Uterus (tissue), 3 donors: ENCODE measurements at regions not wholly inside any gene's neighbourhood (a gene's known extent, or its start where the extent isn't known, plus 50 kb on each side); places are given as distances from the start of the nearest gene placed in this dataset.

Experiments used
- DNase-seq, 2 donors: peaks; one replicate each; pipeline ENCODE4 v3.0.0-alpha.2; 2019 to 2020
- H3K27ac ChIP-seq, 2 donors: fragments of 200-600 bp; sonication (generic); 1 replicate in 1 of 2; 2 replicates in 1 of 2; pipeline ENCODE4 v1.5.1; 2016 to 2018
- H3K27me3 ChIP-seq, 2 donors: fragments of 200-600 bp; sonication (generic); one replicate each; pipeline ENCODE4 v1.5.1; 2018 to 2019; ENCODE audit warnings: control low read depth in 1 of 2
- H3K36me3 ChIP-seq, 2 donors: fragments of 200-600 bp; sonication (generic); one replicate each; pipeline ENCODE4 v1.5.1; 2019; ENCODE audit warnings: control low read depth in 1 of 2
- H3K4me1 ChIP-seq, 2 donors: fragments of 200-600 bp; sonication (generic); one replicate each; pipeline ENCODE4 v1.5.1; 2018 to 2019; ENCODE audit warnings: control low read depth in 1 of 2
- H3K4me3 ChIP-seq, 2 donors: fragments of 200-600 bp; sonication (generic); 1 replicate in 1 of 2; 2 replicates in 1 of 2; pipeline ENCODE4 v1.5.1; 2018 to 2019; ENCODE audit warnings: mild to moderate bottlenecking in 1 of 2
- H3K9me3 ChIP-seq, 2 donors: fragments of 200-600 bp; sonication (generic); one replicate each; pipeline ENCODE4 v1.5.1; 2019; ENCODE audit warnings: control low read depth in 1 of 2
- CTCF ChIP-seq, 4 experiments: fragments of 200-600 bp in 2 of 4; fragments of 450-650 bp in 2 of 4; sonication (generic) in 2 of 4; IDR thresholded peaks; one replicate each; pipeline ENCODE4 v1.5.1; 2016 to 2019; ENCODE audit warnings: antibody characterized with exemption in 4 of 4, mild to moderate bottlenecking in 2 of 4, moderate library complexity in 1 of 4
- POLR2A ChIP-seq, 2 donors: fragments of 450-650 bp; IDR thresholded peaks; one replicate each; pipeline ENCODE4 v1.6.1; 2016; ENCODE audit warnings: antibody characterized with exemption in 2 of 2, mild to moderate bottlenecking in 1 of 2, moderate library complexity in 1 of 2
- intact Hi-C: fragments of 100-400 bp; cut with DNase I; formaldehyde crosslinking; loops from one replicate; pipeline ENCODE4 v1.15.1; 2023; ENCODE audit warnings: low total_unique reads
- donor health status: DM: yes; HTN: yes; CAD: no.

- intact Hi-C loops, result no loop called here
- Histone ChIP-seq H3K9me3 (no peaks in the 10 kb centered on the region), H3K27me3 (no peaks in the 10 kb centered on the region), H3K4me3 (no peak overlapping the region), H3K4me1 (no peaks in the 10 kb centered on the region), H3K27ac (no peak overlapping the region), H3K36me3 (no peaks in the 10 kb centered on the region)
- DNase-seq, result no peak
- TF ChIP-seq POLR2A (IDR thresholded peaks at IDR 0.05), result no peak
- no peak for TF ChIP-seq CTCF (IDR thresholded peaks at IDR 0.05)
These were observed 297.0 kb downstream of the GPATCH2 start for GRCh38 chr1:217333939-217334338.

- Histone ChIP-seq H3K4me1 (no peaks in the 10 kb centered on the region), H3K27me3 (no peaks in the 10 kb centered on the region), H3K36me3 (no peaks in the 10 kb centered on the region), H3K9me3 (no peaks in the 10 kb centered on the region), H3K4me3 (no peak overlapping the region), H3K27ac (no peak overlapping the region)
- TF ChIP-seq POLR2A (IDR thresholded peaks at IDR 0.05) (no peak), CTCF (IDR thresholded peaks at IDR 0.05) (no peak)
- intact Hi-C loops, result no loop called here
- DNase-seq, result no peak
These were observed 298.3 kb downstream of the GPATCH2 start for GRCh38 chr1:217332431-217333065.

- intact Hi-C loops, result no loop called here
- TF ChIP-seq CTCF (IDR thresholded peaks at IDR 0.05) (no peak), POLR2A (IDR thresholded peaks at IDR 0.05) (no peak)
- Histone ChIP-seq H3K27me3 (no peaks in the 10 kb centered on the region), H3K9me3 (no peaks in the 10 kb centered on the region), H3K4me1 (no peaks in the 10 kb centered on the region), H3K27ac (no peak overlapping the region), H3K36me3 (no peaks in the 10 kb centered on the region), H3K4me3 (no peak overlapping the region)
- DNase-seq, result no peak
These were observed 299.2 kb downstream of the GPATCH2 start for GRCh38 chr1:217331698-217332097.

GRCh38 chr1:217327901-217328300 is 303.0 kb downstream of the GPATCH2 start:
- intact Hi-C loops, result no loop called here
- no peak for TF ChIP-seq CTCF (IDR thresholded peaks at IDR 0.05)
- TF ChIP-seq POLR2A (IDR thresholded peaks at IDR 0.05), result no peak
- H3K36me3 ChIP-seq, result no peaks in the 10 kb centered on the region
- H3K4me3 ChIP-seq, result no peak overlapping the region
- H3K27me3 ChIP-seq, result no peaks in the 10 kb centered on the region
- no peak overlapping the region for H3K27ac ChIP-seq
- no peaks in the 10 kb centered on the region for H3K9me3 ChIP-seq
- no peak for DNase-seq
- no peaks in the 10 kb centered on the region for H3K4me1 ChIP-seq

GRCh38 chr1:217322834-217323233 is 308.1 kb downstream of the GPATCH2 start:
- Histone ChIP-seq H3K27me3 (no peaks in the 10 kb centered on the region), H3K4me1 (no peaks in the 10 kb centered on the region), H3K9me3 (no peaks in the 10 kb centered on the region), H3K36me3 (no peaks in the 10 kb centered on the region), H3K4me3 (no peak overlapping the region), H3K27ac (no peak overlapping the region)
- DNase-seq, result no peak
- TF ChIP-seq CTCF (IDR thresholded peaks at IDR 0.05), result no peak
- TF ChIP-seq POLR2A (IDR thresholded peaks at IDR 0.05), result no peak
- intact Hi-C loops, result no loop called here
